ENCODE measurements at regions not wholly inside any gene's neighbourhood (a gene's known extent, or its start where the extent isn't known, plus 50 kb on each side); places are given as distances from the start of the nearest gene placed in this dataset.
A peak's percentile ranks its signal among the peaks of the same experiment; 100 is the strongest.

- peak; percentile 59 for DNase-seq
Measured at GRCh38 chr11:26276798-26277424, 55.0 kb upstream of the ANO3 start.

DNA sequence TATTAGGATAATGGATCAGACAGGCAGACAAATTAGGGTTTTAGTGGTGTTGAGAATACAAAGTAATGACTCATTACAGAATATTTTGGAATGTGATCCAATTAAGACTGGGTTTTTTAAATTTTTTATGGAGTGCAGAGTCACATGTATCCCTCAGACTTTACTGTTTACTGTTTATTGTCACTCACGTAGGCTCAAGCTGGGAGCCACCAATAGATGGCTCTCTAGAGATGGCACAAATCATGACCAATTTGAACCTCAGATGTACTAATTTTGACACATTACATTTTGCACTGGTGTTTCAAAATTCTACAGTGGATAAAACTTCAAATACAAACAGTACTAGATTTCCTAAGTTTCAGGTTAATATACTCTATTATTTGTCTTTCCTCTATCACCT is 53.6 kb upstream of the ANO3 start:
- no peak for DNase-seq

Data from fibroblast of skin of right biceps (primary cell).